Mesenchymal stem cell (in vitro differentiated cells and primary cell): ENCODE measurements at regions not wholly inside any gene's neighbourhood (a gene's known extent, or its start where the extent isn't known, plus 50 kb on each side); places are given as distances from the start of the nearest gene placed in this dataset.

ENCODE experiments used
- DNase-seq: peaks from one replicate; pipeline ENCODE4 v3.0.0-alpha.2; 2013
- H2AFZ ChIP-seq: one replicate; pipeline ENCODE4 v1.6.1; 2013; ENCODE audit warnings: low read depth, mild to moderate bottlenecking, control low read depth, inconsistent platforms, low read length, moderate library complexity
- H2AK5ac ChIP-seq: 2 replicates; pipeline ENCODE4 v1.6.1; 2013; ENCODE audit warnings: low read length, moderate library complexity, mild to moderate bottlenecking, inconsistent platforms; ENCODE audit not compliant: severe bottlenecking
- H2BK120ac ChIP-seq: one replicate; pipeline ENCODE4 v1.6.1; 2013; ENCODE audit warnings: low read depth, mild to moderate bottlenecking, inconsistent platforms, low read length, moderate library complexity
- H2BK12ac ChIP-seq, 2 experiments: one replicate each; pipeline ENCODE4 v1.6.1; 2013; ENCODE audit warnings: inconsistent platforms in 2 of 2, low read length in 2 of 2, mild to moderate bottlenecking in 2 of 2, moderate library complexity in 2 of 2, control low read depth in 1 of 2
- H2BK15ac ChIP-seq: one replicate; pipeline ENCODE4 v1.6.1; 2013; ENCODE audit warnings: mild to moderate bottlenecking, low read depth, inconsistent platforms; ENCODE audit not compliant: poor library complexity, severe bottlenecking
- H2BK5ac ChIP-seq: 2 replicates; pipeline ENCODE4 v1.6.1; 2013; ENCODE audit warnings: low read depth, mild to moderate bottlenecking, low read length, control low read depth, inconsistent platforms; ENCODE audit not compliant: poor library complexity, severe bottlenecking
- H3K14ac ChIP-seq, 2 experiments: one replicate each; pipeline ENCODE4 v1.6.1; 2013; ENCODE audit warnings: inconsistent platforms in 2 of 2, low read length in 2 of 2, control low read depth in 1 of 2, mild to moderate bottlenecking in 1 of 2, moderate library complexity in 1 of 2
- H3K18ac ChIP-seq, 2 experiments: one replicate each; pipeline ENCODE4 v1.6.1; 2013; ENCODE audit warnings: inconsistent platforms in 2 of 2, low read length in 2 of 2, control low read depth in 1 of 2, low read depth in 1 of 2, mild to moderate bottlenecking in 1 of 2
- H3K23ac ChIP-seq, 2 experiments: one replicate each; pipeline ENCODE4 v1.6.1; 2013; ENCODE audit warnings: inconsistent platforms in 2 of 2, low read length in 2 of 2, mild to moderate bottlenecking in 2 of 2, moderate library complexity in 2 of 2, control low read depth in 1 of 2
- H3K27ac ChIP-seq: 2 replicates; pipeline ENCODE4 v1.5.1; 2013; ENCODE audit warnings: mild to moderate bottlenecking, moderate library complexity, low read length, control low read depth, inconsistent platforms; ENCODE audit not compliant: poor library complexity, severe bottlenecking
- H3K27me3 ChIP-seq, 2 experiments: 2 replicates each; pipeline versions ENCODE4 v1.6.1 to v1.7.0; 2013; ENCODE audit warnings: low read length in 2 of 2, mild to moderate bottlenecking in 2 of 2, moderate library complexity in 2 of 2, control low read depth in 1 of 2, inconsistent platforms in 1 of 2; ENCODE audit not compliant: control insufficient read depth in 1 of 2, insufficient read depth in 1 of 2
- H3K36me3 ChIP-seq, 2 experiments: 2 replicates each; pipeline versions ENCODE4 v1.6.1 to v1.7.0; 2013; ENCODE audit warnings: low read length in 2 of 2, control low read depth in 1 of 2, inconsistent platforms in 1 of 2, low read depth in 1 of 2, mild to moderate bottlenecking in 1 of 2; ENCODE audit not compliant: insufficient read depth in 2 of 2, control insufficient read depth in 1 of 2
- H3K4ac ChIP-seq, 2 experiments: one replicate each; pipeline ENCODE4 v1.6.1; 2013; ENCODE audit warnings: inconsistent platforms in 2 of 2, low read length in 2 of 2, mild to moderate bottlenecking in 2 of 2, moderate library complexity in 2 of 2, control low read depth in 1 of 2, low read depth in 1 of 2
- H3K4me1 ChIP-seq: 2 replicates; pipeline ENCODE4 v1.6.1; 2013; ENCODE audit warnings: low read depth, low read length, control low read depth; ENCODE audit not compliant: control insufficient read depth, insufficient read depth
- H3K4me2 ChIP-seq: 2 replicates; pipeline ENCODE4 v1.6.1; 2013; ENCODE audit warnings: low read length, mild to moderate bottlenecking, inconsistent platforms; ENCODE audit not compliant: poor library complexity, severe bottlenecking
- H3K4me3 ChIP-seq, 2 experiments: 2 replicates each; pipeline versions ENCODE4 v1.5.1 to v1.7.0; 2013; ENCODE audit warnings: low read length in 2 of 2, mild to moderate bottlenecking in 2 of 2, control low read depth in 1 of 2, low read depth in 1 of 2; ENCODE audit not compliant: insufficient read depth in 1 of 2
- H3K79me1 ChIP-seq: replicated peaks from 2 replicates; pipeline ENCODE4 v1.6.1; 2013; ENCODE audit warnings: mild to moderate bottlenecking, control low read depth, low read length, inconsistent platforms; ENCODE audit not compliant: poor library complexity, severe bottlenecking
- H3K9ac ChIP-seq: 2 replicates; pipeline ENCODE4 v1.7.0; 2013; ENCODE audit warnings: mild to moderate bottlenecking, low read length, moderate library complexity
- H3K9me3 ChIP-seq: 2 replicates; pipeline ENCODE4 v1.7.0; 2013; ENCODE audit warnings: mild to moderate bottlenecking, low read length; ENCODE audit not compliant: control insufficient read depth
- H4K8ac ChIP-seq: one replicate; pipeline ENCODE4 v1.6.1; 2013; ENCODE audit warnings: inconsistent platforms, mild to moderate bottlenecking, low read length, moderate library complexity
- H4K91ac ChIP-seq: one replicate; pipeline ENCODE4 v1.6.1; 2013; ENCODE audit warnings: mild to moderate bottlenecking, low read length, inconsistent platforms
- WGBS: methylation state at CpG from one replicate; pipeline ENCODE4 v1.1.7; 2013; ENCODE audit warnings: mixed read lengths; 5-methylcytosine and 5-hydroxymethylcytosine counted together

GRCh38 chr2:122851972-122852531, 1096.6 kb downstream of the TSN start:
- Histone ChIP-seq H3K79me1 (no peaks in the 10 kb centered on the region), H2AFZ (no peak overlapping the region), H3K4ac (no peak overlapping the region), H2AK5ac (no peak overlapping the region), H3K36me3 (no peaks in the 10 kb centered on the region), H3K4me2 (no peak overlapping the region), H3K27me3 (no peaks in the 10 kb centered on the region), H3K9me3 (no peaks in the 10 kb centered on the region), H3K27ac (no peak overlapping the region), H3K4me1 (no peaks in the 10 kb centered on the region), H2BK120ac (no peak overlapping the region), H3K14ac (no peak overlapping the region), H4K8ac (no peak overlapping the region), H4K91ac (no peak overlapping the region), H2BK5ac (no peak overlapping the region), H3K23ac (no peak overlapping the region), H2BK15ac (no peak overlapping the region), H3K18ac (no peak overlapping the region), H3K9ac (no peak overlapping the region), H2BK12ac (no peak overlapping the region), H3K4me3 (no peak overlapping the region)
- WGBS = 80% methylated on average over 3 of the region's 4 CpGs
- DNase-seq = no peak

- Histone ChIP-seq H3K4me1 (no peaks in the 10 kb centered on the region), H2BK5ac (no peak overlapping the region), H3K36me3 (no peaks in the 10 kb centered on the region), H2BK15ac (no peak overlapping the region), H2BK12ac (no peak overlapping the region), H2BK120ac (no peak overlapping the region), H3K9ac (no peak overlapping the region), H3K9me3 (no peaks in the 10 kb centered on the region), H2AK5ac (no peak overlapping the region), H3K14ac (no peak overlapping the region), H3K23ac (no peak overlapping the region), H4K91ac (no peak overlapping the region), H3K4ac (no peak overlapping the region), H4K8ac (no peak overlapping the region), H3K27me3 (no peaks in the 10 kb centered on the region), H3K4me3 (no peak overlapping the region), H3K18ac (no peak overlapping the region), H3K4me2 (no peak overlapping the region), H3K27ac (no peak overlapping the region), H3K79me1 (no peaks in the 10 kb centered on the region), H2AFZ (no peak overlapping the region)
- no peak for DNase-seq
- WGBS = 87% methylated on average over 2 of the region's 5 CpGs
Measured at GRCh38 chr2:122856696-122857095, 1101.2 kb downstream of the TSN start.

- H3K14ac ChIP-seq = no peak overlapping the region
- no peaks in the 10 kb centered on the region for H3K4me1 ChIP-seq
- no peaks in the 10 kb centered on the region for H3K36me3 ChIP-seq
- no peak overlapping the region for H3K27ac ChIP-seq
- no peak for DNase-seq
- H4K8ac ChIP-seq = no peak overlapping the region
- H3K27me3 ChIP-seq = no peaks in the 10 kb centered on the region
- no peak overlapping the region for H3K4me3 ChIP-seq
- no peak overlapping the region for H2BK15ac ChIP-seq
- H3K79me1 ChIP-seq = no peaks in the 10 kb centered on the region
- no peak overlapping the region for H3K23ac ChIP-seq
- no peak overlapping the region for H4K91ac ChIP-seq
- no peak overlapping the region for H2BK12ac ChIP-seq
- no peak overlapping the region for H3K9ac ChIP-seq
- H2BK5ac ChIP-seq = no peak overlapping the region
- no peaks in the 10 kb centered on the region for H3K9me3 ChIP-seq
- H2AFZ ChIP-seq = no peak overlapping the region
- no peak overlapping the region for H3K4ac ChIP-seq
- WGBS = 92% methylated on average over 1 of the region's 2 CpGs
- no peak overlapping the region for H2AK5ac ChIP-seq
- no peak overlapping the region for H3K4me2 ChIP-seq
- no peak overlapping the region for H2BK120ac ChIP-seq
- no peak overlapping the region for H3K18ac ChIP-seq
Measured at GRCh38 chr2:122858075-122858702, 1102.7 kb downstream of the TSN start.

GRCh38 chr2:122858813-122859212, 1103.4 kb downstream of the TSN start:
- DNase-seq = no peak
- Histone ChIP-seq H3K14ac (no peak overlapping the region), H3K4ac (no peak overlapping the region), H2BK5ac (no peak overlapping the region), H2AFZ (no peak overlapping the region), H3K36me3 (no peaks in the 10 kb centered on the region), H3K23ac (no peak overlapping the region), H3K4me3 (no peak overlapping the region), H3K27me3 (no peaks in the 10 kb centered on the region), H3K27ac (no peak overlapping the region), H2AK5ac (no peak overlapping the region), H2BK15ac (no peak overlapping the region), H3K18ac (no peak overlapping the region), H3K4me1 (no peaks in the 10 kb centered on the region), H3K9ac (no peak overlapping the region), H3K4me2 (no peak overlapping the region), H2BK120ac (no peak overlapping the region), H4K91ac (no peak overlapping the region), H3K79me1 (no peaks in the 10 kb centered on the region), H3K9me3 (no peaks in the 10 kb centered on the region), H4K8ac (no peak overlapping the region), H2BK12ac (no peak overlapping the region)
- WGBS = 91% methylated on average over 5 of the region's 5 CpGs
